Stimulated activated CD4-positive, alpha-beta T cell treated with anti-CD3 and anti-CD28 coated beads, Interleukin-2, amount 100 ng/mL, for 48 hours (primary cell): ENCODE measurements at regions not wholly inside any gene's neighbourhood (a gene's known extent, or its start where the extent isn't known, plus 50 kb on each side); places are given as distances from the start of the nearest gene placed in this dataset.

ENCODE experiments used
- DNase-seq, 2 donors: peaks; one replicate each; pipeline ENCODE4 v3.0.0-alpha.2; 2020

GRCh38 chr5:125720721-125721120, 702.5 kb upstream of the GRAMD2B start:
- no peak for DNase-seq

DNA sequence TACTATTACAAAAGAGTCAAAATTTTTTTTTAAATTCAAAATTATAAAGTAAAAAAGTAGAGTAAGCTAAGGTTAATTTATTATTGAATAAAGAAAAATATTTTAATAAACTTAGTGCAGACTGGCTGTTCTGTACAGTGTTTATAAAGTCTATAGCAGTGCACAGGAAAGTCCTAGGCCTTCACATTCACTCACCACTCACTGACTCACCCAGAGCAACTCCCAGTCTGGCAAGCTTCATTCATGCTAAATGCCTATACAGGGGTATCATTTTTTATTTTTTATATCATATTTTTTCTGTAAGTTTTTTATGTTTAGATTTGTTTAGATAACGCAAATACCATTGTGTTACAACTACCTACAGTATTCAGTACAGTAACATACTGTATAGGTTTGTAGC, 700.7 kb upstream of the GRAMD2B start:
- DNase-seq = no peak

DNA sequence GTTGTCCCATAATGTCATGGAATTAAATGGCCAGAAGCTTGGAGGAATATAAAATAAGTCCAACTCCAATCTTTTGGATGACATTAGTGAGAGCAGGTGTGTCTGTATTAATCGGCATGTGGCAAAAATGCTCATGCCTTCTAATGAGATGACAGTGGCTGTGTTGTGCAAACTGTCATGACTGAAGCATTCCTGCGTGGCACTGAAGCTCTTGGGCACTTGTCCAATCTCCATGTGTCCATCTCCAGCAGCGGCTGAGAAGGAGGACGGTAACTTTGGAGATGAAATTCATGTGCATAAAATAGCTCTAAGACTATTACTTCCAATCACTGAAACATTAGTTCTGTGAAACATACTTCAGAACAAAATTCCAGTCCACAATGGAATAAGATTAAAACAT, 697.5 kb upstream of the GRAMD2B start:
- DNase-seq = no peak

DNA sequence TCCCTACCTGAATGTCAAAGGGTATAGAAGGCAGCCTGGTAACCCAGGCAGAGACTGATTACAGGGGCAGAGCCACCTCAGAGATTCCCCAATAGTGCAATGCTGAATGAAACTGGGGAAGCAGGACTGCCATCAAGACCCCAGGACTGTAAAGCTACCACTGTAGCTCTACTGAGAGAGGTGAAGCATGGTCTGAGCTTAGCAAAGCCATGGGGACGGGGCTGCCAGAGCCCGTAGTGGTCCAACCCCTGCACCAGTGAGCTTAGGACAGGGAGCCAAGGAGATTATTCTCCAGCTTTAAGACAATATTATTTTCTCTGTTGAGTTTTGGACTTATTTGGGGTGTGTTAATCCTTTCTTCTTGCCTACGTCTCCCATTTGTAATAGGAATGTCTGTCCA, 679.3 kb upstream of the GRAMD2B start:
- DNase-seq = no peak

DNA sequence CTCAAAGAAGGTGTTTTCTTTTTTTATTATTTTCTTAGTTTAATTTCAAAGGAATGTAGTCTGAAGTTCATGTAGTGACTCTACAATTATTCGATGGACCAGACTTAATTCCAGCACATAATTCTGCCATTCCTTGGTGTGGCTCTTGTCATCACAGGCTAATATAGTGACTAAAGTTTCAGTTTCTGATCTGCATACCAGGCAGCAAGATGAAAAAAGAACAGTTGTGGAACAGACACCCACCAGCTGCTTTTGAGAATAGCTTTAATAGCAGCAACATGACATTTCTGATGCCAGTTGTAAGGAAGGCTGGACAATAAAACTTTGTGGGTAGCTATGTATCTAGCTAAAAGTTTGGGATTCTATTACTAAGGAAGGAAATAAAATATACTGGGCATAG, 676.3 kb upstream of the GRAMD2B start:
- DNase-seq = no peak

DNA sequence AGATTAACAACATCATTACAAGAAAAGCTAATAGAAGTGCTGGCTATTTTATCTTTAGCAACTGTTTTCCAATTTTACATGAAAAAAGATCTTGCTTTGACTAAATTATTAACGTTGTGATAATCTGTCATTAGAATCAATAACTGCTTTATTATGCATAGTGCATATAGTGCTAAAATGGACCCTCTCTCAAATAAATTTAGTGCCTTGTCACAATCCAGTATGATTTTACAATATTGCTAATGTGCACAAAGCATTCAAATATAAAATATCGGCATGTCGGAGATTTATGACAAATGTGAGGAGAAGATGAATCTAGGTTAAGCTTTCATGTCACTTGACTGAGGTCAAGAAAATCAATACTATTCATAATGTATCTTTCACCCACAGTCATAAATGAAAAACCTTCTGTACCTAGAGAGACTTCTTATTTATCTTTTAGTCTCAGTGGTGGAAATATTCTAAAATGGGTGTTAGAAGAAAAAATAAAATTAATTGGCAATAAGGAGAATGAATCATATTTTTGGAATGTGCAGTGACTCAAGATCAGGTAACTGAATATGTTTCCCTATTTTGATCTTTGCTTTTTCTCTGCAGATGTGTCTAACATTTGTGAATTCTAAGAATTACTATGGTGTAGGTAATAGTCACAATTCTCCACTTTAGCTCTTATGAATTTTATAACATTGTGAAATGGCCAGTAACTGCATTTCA, 672.9 kb upstream of the GRAMD2B start:
- no peak for DNase-seq

- no peak for DNase-seq
Measured at GRCh38 chr5:125750861-125751186, 672.4 kb upstream of the GRAMD2B start.

DNA sequence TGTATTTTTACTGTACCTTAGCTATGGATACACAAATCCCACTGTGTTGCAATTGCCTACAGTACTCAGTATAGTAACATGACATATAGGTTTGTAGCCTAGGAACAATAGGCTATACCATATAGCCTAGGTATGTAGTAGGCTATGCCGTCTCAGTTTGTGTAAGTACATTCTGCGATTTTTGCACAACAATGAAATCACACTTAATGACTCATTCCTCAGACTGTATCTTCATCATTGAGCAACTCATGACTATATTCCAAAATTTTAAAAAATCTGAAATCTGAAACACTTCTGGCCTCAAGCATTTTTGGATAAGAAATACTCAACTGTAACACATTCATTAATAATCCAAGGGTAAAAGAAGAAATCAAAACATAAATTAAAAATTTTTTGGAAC, 666.8 kb upstream of the GRAMD2B start:
- DNase-seq = no peak

DNA sequence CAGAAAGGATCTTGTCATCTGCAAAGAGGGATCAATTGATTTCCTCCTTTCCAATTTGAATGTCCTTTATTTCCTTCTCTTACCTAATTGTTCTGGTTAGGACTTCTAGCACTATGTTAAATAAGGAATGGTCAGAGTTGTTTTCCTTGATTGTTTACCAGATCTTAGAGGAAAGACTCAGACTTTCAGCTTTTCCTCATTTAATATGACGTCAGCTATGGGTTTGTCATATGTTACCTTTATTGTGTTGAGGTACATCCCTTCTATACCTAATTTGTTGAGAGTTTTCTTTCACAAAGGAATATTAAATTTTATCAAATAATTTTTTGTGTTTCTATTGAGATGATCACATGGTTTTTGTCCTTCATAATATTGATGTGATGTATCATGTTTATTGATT, 656.5 kb upstream of the GRAMD2B start:
- DNase-seq = no peak

DNA sequence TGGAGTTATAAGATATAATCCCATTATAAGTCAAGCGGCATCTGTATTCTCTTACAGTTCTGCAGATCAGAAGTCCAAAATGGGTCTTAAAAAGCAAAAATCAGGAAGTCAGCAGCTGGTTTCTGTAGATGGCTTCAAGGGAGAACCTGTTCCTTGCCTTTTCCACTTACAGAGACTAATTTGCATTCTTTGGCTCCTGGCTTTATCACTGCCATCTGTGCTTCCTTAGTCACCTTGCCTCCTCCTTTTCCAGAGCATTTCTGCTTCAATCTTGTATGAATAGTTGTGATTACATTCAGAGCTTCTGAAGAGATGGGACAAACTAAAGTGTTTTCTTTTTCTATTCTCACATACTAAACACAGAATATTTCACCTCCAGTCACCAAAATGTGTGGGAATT, 647.3 kb upstream of the GRAMD2B start:
- DNase-seq = no peak

GRCh38 chr5:125776656-125777139, 646.5 kb upstream of the GRAMD2B start:
- DNase-seq = no peak

DNA sequence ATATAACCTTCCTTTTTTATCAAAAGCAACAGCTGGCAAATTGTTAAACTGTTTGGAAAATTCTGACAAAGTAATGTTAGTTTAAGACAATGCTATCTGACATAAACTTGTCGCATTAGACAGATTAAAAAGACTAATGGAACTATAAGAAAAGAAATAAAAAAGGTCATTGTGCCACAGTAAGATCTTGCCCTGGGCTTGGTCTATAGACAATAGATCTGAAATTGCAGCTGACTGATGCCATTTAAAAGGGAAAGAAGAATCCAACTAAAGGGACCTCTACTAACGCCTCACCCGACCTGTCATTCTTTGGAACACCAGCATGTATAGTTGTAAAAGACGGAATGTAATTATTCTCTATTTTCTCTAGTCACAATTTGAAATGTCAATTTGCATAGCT, 644.4 kb upstream of the GRAMD2B start:
- DNase-seq = no peak

GRCh38 chr5:125785407-125785806, 637.8 kb upstream of the GRAMD2B start:
- DNase-seq = no peak

GRCh38 chr5:125786021-125786420, 637.2 kb upstream of the GRAMD2B start:
- DNase-seq = no peak

DNA sequence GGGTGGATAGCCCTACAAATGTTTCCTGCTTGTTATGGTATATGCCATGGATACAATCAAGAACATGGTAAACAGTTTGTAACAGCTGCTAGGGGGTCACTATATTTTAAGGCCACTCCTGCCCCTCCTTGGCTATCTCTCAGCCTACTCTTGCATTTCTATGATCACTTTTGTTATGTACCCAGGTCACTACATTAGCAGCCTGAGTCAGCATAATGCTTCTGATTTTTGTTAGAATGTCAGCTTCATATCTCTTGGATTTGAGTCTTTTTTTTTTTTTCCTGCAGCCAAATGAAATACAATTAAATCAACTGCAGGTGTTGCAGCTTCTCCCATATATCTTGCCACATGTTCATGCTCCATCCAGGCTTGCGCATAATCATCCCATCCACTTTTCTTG, 629.7 kb upstream of the GRAMD2B start:
- DNase-seq = no peak

DNA sequence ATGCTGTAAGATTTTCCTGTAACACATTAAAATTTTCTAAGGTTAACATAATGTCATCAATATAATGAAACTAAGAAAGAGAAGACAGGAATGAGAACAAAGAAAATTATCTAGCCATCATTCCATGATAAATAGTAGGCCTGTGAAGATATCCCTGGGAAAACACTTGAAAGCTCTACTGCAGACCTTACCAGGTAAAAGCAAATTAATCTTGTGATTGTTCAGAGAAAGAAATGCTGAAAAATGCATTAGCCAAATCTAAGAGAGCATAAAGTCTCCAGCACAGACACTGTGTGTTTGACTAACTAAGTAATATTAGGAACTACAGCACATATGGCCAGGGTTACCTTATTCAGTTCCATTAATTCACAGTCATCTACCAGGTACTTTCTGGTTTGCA, 628.3 kb upstream of the GRAMD2B start:
- no peak for DNase-seq

GRCh38 chr5:125798307-125798706, 624.9 kb upstream of the GRAMD2B start:
- no peak for DNase-seq

DNA sequence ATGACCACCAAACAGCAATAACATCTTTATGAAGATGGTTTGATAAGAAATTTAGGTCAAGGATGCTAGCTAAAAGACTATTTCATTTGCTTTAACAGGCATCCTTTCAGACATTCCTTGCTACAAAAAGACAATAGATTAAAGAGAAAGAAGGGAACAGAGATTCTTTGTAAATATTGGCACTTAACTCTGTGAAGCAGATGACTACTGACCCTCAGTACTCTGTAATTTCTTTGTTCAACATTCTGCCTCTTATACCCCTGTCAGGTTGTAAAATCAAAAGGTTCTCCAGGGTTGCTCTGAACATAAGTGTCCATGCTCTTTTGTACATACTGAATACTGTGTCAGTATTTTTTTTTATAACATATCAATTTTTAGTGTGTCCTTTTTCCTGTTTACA, 610.6 kb upstream of the GRAMD2B start:
- no peak for DNase-seq

DNA sequence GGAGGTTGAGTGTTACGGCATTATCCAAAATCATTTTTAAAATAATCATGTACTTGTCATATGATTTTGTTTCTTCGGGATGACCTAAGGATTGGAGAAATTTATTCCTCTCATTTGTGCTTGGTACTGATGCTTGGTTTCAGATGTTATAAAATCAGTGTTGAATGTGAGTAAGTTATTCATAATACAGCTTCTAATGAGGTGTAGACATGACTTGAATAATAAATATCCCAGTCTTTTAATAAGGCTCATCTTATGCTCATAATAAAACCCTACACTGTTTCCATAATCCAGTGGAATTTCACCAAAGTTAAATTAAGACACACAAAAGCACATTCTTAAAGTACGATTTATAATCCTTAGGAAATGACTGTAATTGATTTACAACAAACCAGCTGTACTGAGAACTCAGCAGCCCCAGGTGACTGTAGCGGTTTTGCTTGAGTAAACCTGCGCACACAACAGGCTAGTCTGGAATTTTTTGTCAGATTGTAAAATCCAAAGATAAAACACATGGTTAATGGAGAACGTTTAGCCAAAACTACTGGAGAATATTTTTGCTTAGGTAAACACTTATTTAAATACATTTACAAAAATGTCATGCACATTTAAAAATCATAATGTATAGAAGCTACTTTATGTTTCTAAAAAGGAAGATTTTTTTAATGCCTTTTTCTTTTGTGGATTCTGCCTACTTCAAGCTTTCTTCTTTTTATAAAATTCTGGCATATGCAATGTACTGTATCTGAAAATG, 609.8 kb upstream of the GRAMD2B start:
- no peak for DNase-seq

- DNase-seq = no peak
Measured at GRCh38 chr5:125814119-125814518, 609.1 kb upstream of the GRAMD2B start.

DNA sequence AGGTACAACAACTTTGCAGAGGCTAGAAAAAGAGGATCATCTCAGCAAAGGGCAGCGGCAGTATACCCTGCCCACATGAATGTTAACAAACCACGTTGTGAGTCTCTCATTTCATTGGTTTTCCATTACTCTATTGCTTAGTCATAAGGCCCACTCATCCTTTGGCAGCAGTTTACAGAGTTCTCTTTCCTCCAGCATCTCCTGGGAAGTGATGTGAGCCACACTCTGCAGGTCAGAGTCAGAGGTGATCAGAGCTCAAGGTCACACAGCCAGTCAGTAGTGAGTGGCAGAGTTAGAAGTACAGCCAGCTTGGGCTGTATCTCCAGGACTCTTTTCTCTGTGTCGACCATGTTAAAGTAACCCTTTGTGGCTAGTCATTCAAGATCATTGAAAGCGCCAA, 599.6 kb upstream of the GRAMD2B start:
- DNase-seq = no peak

DNA sequence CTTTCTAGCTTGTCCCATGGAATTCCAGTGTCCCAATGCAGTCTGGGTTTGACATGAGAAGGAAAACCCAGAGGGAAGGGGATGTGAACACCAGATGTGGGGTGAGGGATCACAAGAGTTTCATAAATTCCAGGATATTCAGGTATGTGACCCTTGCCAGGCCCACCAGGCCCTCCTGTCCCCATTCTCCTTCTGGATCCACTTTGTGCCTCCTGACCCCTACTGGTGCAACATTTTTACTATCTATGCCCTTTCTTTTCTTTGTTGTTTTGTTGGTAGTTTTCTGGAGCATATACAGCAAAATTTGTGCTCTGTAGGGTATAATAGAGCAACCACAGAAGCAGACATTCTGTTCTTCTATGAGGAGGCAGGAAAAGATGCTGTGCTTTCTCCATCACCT, 597.0 kb upstream of the GRAMD2B start:
- no peak for DNase-seq

- no peak for DNase-seq
Measured at GRCh38 chr5:125829349-125829748, 593.9 kb upstream of the GRAMD2B start.

DNA sequence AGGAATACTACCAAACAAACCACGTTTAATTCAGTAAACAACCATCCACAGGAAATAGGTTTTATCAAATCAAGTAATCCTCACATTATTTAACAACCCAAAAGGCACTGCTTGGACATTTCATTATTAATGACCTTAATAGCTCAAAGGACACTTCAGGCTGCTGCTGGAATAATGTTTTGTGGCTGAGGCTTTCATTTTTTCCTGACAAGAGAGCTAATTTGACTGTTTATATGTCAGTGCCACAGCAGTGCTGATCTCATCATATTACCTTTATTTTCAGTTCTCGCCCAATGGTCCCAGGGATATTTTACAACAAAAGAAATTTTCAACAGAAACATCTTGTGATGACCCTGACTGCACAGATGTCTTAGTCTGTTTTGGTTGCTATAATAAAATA, 589.8 kb upstream of the GRAMD2B start:
- no peak for DNase-seq
